Right lobe of liver (tissue), 6 donors: ENCODE measurements at regions not wholly inside any gene's neighbourhood (a gene's known extent, or its start where the extent isn't known, plus 50 kb on each side); places are given as distances from the start of the nearest gene placed in this dataset.

Source experiments
- ATAC-seq, 4 donors: fragments of 200-7000 bp; cut with Tn5 transposase; one replicate each; pipeline ENCODE4 v1.9.1; 2020; ENCODE audit warnings: mild to moderate bottlenecking in 4 of 4, moderate library complexity in 4 of 4
- DNase-seq, 3 donors: peaks; one replicate each; pipeline ENCODE4 v3.0.0-alpha.2; 2020
- H3K27ac ChIP-seq, 3 donors: fragments of 200-600 bp; one replicate each; pipeline ENCODE4 v1.8.0; 2022
- H3K27me3 ChIP-seq, 2 donors: fragments of 200-600 bp; one replicate each; pipeline ENCODE4 v1.8.0; 2022
- H3K36me3 ChIP-seq, 4 donors: fragments of 200-600 bp; sonication (generic) in 1 of 4; one replicate each; pipeline versions ENCODE4 v1.5.1 to v1.8.0; 2017 to 2022; ENCODE audit warnings: control low read depth in 1 of 4
- H3K4me1 ChIP-seq, 4 donors: fragments of 200-600 bp; sonication (generic) in 1 of 4; one replicate each; pipeline versions ENCODE4 v1.5.1 to v1.8.0; 2017 to 2022; ENCODE audit warnings: control low read depth in 1 of 4
- H3K4me3 ChIP-seq, 3 donors: fragments of 200-600 bp; one replicate each; pipeline ENCODE4 v1.8.0; 2022
- H3K9me3 ChIP-seq, 4 donors: fragments of 200-600 bp; sonication (generic) in 1 of 4; one replicate each; pipeline versions ENCODE4 v1.5.1 to v1.8.0; 2017 to 2022; ENCODE audit warnings: control low read depth in 1 of 4
- POLR2A ChIP-seq: fragments of 450-650 bp; IDR thresholded peaks from one replicate; pipeline ENCODE4 v1.6.1; 2017; ENCODE audit warnings: antibody characterized with exemption, mild to moderate bottlenecking
- WGBS: methylation state at CpG from one replicate; pipeline ENCODE4 v1.1.6; 2018; ENCODE audit warnings: low coverage, low lambda C conversion rate; ENCODE audit not compliant: insufficient coverage; ENCODE audit errors: missing lambda C conversion rate; 5-methylcytosine and 5-hydroxymethylcytosine counted together
- intact Hi-C, 2 donors: fragments of 100-400 bp; cut with DNase I; formaldehyde crosslinking; loops; one replicate each; pipeline versions ENCODE4 v1.11.2 to v1.14.1; 2022
- TF ChIP-seq, protein P1 (sequence below), 4 donors: fragments of 200-600 bp in 3 of 4; fragments of 450-650 bp in 1 of 4; IDR thresholded peaks; one replicate each; pipeline versions ENCODE4 v1.5.1 to v1.8.0; 2016 to 2022; ENCODE audit warnings: antibody characterized with exemption in 4 of 4, mild to moderate bottlenecking in 2 of 4
- donor health status: DM: no; HTN: yes; CAD: no.
- donor health status: DM: no; HTN: no; CAD: no.
- donor health status: DM: no; HTN: no; CAD: no.
- donor health status: DM: no; HTN: yes; CAD: no.
- donor health status: DM: no; HTN: yes; CAD: no.

DNA sequence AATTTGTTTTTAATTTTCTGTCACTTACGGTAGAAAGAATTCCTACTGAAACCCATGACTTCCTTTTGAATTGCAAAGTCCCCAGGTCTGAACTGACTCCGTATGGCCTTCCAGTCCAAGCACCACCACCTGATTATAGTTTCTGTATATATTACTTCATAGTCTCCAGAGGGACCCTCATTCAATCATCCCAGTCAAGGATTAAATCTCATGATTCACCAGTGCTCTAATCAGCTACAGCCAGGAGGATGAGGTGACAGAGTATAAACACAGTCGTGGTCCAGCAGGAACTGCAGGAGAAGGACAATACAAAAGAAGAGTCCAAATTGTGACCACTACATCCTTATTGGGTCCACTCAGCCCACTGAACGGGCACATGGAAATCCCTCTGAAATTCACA lies 418.9 kb upstream of the C16orf82 start:
- DNase-seq (no peak), ATAC-seq (no peak)
- TF ChIP-seq, protein P1, sequence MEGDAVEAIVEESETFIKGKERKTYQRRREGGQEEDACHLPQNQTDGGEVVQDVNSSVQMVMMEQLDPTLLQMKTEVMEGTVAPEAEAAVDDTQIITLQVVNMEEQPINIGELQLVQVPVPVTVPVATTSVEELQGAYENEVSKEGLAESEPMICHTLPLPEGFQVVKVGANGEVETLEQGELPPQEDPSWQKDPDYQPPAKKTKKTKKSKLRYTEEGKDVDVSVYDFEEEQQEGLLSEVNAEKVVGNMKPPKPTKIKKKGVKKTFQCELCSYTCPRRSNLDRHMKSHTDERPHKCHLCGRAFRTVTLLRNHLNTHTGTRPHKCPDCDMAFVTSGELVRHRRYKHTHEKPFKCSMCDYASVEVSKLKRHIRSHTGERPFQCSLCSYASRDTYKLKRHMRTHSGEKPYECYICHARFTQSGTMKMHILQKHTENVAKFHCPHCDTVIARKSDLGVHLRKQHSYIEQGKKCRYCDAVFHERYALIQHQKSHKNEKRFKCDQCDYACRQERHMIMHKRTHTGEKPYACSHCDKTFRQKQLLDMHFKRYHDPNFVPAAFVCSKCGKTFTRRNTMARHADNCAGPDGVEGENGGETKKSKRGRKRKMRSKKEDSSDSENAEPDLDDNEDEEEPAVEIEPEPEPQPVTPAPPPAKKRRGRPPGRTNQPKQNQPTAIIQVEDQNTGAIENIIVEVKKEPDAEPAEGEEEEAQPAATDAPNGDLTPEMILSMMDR (IDR thresholded peaks at IDR 0.05), result no peak
- no peak for TF ChIP-seq POLR2A
- Histone ChIP-seq H3K27ac (no peak overlapping the region), H3K4me1 (no peaks in the 10 kb centered on the region), H3K27me3 (no peaks in the 10 kb centered on the region), H3K9me3 (no peaks in the 10 kb centered on the region), H3K36me3 (no peaks in the 10 kb centered on the region), H3K4me3 (no peak overlapping the region)
- 37% methylated on average over 4 of the region's 4 CpGs for WGBS
- intact Hi-C loops, result no loop called here

DNA sequence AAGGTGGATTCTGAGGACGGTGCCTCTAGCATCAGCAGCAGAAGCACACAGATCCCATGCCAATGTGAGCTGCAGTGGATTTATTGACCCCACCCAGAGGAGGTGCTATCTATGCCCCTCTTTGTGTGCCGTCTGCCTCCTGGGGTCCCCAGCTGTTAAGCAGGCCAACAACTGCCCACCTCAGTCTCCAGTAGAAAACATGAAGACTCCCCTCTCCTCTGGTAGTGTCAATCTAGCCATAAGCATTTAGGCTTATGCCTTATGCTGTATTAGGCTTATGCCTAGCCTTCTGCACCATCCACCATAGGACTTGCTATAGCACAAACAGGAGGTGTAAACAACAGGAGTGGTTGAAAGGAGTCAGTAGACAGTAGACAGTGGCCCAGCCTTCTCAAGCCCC lies 417.9 kb upstream of the C16orf82 start:
- Histone ChIP-seq H3K4me3 (no peak overlapping the region), H3K27ac (no peak overlapping the region), H3K4me1 (no peaks in the 10 kb centered on the region), H3K27me3 (no peaks in the 10 kb centered on the region), H3K36me3 (no peaks in the 10 kb centered on the region), H3K9me3 (no peaks in the 10 kb centered on the region)
- ATAC-seq, result no peak
- TF ChIP-seq, protein P1 (IDR thresholded peaks at IDR 0.05), result no peak
- TF ChIP-seq POLR2A, result no peak
- WGBS, result no CpG with 5 or more reads among the region's 2 CpGs
- DNase-seq, result no peak
- intact Hi-C loops, result no loop called here

DNA sequence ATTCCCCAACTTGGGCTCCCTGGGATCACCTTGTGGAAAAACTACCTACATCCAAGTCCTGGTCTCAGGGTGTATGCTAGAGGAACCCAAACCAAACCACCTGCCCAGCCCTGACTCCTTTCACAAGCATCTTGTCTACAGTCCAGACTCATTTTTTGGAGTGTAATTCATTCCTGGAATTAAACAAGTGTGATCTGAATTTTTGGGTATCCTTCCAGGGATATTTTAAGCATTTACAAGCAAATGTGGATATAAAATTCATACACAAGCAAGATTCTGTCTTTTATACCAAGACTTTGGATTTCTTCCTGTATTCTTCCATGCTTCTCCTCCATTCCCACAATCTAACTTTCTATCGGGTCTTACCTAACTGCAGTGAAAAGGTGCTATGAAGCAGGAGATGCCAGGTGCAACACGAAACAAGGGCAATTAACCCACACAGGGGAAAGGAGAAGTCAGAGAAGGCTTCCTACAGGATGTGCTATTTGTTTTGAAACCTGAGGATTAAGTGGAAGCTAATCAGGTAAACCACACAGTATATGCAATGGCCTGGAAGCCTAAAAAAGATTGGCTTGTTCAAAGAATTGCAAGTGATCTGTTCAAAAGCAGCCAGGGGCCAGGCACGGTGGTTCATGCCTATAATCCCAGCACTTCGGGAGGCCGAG lies 417.2 kb upstream of the C16orf82 start:
- Histone ChIP-seq H3K4me1 (no peaks in the 10 kb centered on the region), H3K4me3 (no peak overlapping the region), H3K9me3 (no peaks in the 10 kb centered on the region), H3K27me3 (no peaks in the 10 kb centered on the region), H3K27ac (no peak overlapping the region), H3K36me3 (no peaks in the 10 kb centered on the region)
- intact Hi-C loops, result no loop called here
- no peak for TF ChIP-seq POLR2A
- TF ChIP-seq, protein P1 (IDR thresholded peaks at IDR 0.05), result no peak
- WGBS, result 33% methylated on average over 2 of the region's 5 CpGs
- DNase-seq, result no peak
- ATAC-seq, result no peak

DNA sequence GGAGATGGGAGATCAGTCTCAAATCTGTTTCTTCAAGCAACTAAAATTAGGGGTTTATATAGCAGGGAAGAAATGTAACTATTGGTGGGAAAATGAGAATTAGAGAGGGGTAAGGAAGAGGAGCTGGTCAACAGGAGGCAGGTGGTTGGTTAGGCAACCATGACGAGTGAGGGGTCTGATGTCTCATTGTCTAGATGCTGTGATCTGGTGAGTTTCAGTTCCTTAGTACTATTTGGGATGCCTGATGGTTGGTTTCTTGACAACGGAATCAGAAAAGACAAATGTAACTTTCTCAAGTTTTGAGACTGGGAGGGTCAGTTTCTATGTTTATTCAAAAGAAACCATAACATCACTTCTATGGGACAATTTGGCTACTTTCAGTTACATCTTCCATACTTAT lies 415.3 kb upstream of the C16orf82 start:
- Histone ChIP-seq H3K4me3 (no peak overlapping the region), H3K36me3 (no peaks in the 10 kb centered on the region), H3K9me3 (no peaks in the 10 kb centered on the region), H3K27ac (no peak overlapping the region), H3K27me3 (no peaks in the 10 kb centered on the region), H3K4me1 (no peaks in the 10 kb centered on the region)
- DNase-seq, result no peak
- WGBS, result 38% methylated on average over 1 of the region's 2 CpGs
- ATAC-seq, result no peak
- intact Hi-C loops, result no loop called here
- TF ChIP-seq POLR2A, result no peak
- TF ChIP-seq, protein P1 (IDR thresholded peaks at IDR 0.05), result no peak

DNA sequence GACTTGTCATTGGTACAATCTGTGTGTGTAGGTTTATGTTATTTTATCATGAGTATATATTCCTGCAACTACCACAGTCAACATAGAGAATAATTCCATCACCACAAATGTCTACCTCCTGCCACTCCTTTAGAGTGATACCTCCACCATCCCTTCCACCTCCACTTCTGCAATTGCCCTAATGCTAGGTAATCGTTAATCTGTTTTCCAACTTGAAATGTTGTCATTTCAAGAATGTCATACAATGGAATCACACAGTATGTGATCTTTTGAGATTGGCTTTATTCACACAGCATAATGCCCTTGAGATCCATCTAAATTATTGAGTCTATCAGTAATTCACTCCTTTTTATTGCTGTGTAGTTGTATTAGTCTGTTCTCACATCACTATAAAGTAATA lies 414.8 kb upstream of the C16orf82 start:
- WGBS, result 50% methylated on average over 1 of the region's 1 CpG
- no peaks in the 10 kb centered on the region for H3K27me3 ChIP-seq
- no peak overlapping the region for H3K4me3 ChIP-seq
- DNase-seq (no peak), ATAC-seq (no peak)
- H3K4me1 ChIP-seq, result no peaks in the 10 kb centered on the region
- intact Hi-C loops, result no loop called here
- TF ChIP-seq, protein P1 (IDR thresholded peaks at IDR 0.05), result no peak
- no peak for TF ChIP-seq POLR2A
- no peaks in the 10 kb centered on the region for H3K36me3 ChIP-seq
- no peaks in the 10 kb centered on the region for H3K9me3 ChIP-seq
- H3K27ac ChIP-seq, result no peak overlapping the region
